ENCODE measurements at regions not wholly inside any gene's neighbourhood (a gene's known extent, or its start where the extent isn't known, plus 50 kb on each side); places are given as distances from the start of the nearest gene placed in this dataset.

GRCh38 chr4:53775381-53775780 lies 184.1 kb upstream of the LNX1 start (continued):
- TF ChIP-seq ZNF552 (CRISPR knock-in tag; IDR thresholded peaks at IDR 0.05; ENCODE audit: borderline replicate concordance) (no peak), PPARG (CRISPR knock-in tag; conservative IDR thresholded peaks at IDR 0.05) (no peak), ZNF558 (CRISPR knock-in tag; IDR thresholded peaks at IDR 0.05; ENCODE audit: borderline replicate concordance) (no peak), RBM22 (optimal IDR thresholded peaks at IDR 0.05; ENCODE audit: low read length) (no peak), FOXC1 (CRISPR knock-in tag; IDR thresholded peaks at IDR 0.05; ENCODE audit: borderline replicate concordance) (no peak), ZNF362 (CRISPR knock-in tag; IDR thresholded peaks at IDR 0.05; ENCODE audit: borderline replicate concordance) (no peak), SIX1 (CRISPR knock-in tag; IDR thresholded peaks at IDR 0.05; ENCODE audit: borderline replicate concordance) (no peak)

GRCh38 chr4:53771326-53771725 lies 180.0 kb upstream of the LNX1 start:
- H3K4me3 ChIP-seq (replicated peaks in 1 of 3; ENCODE audit: insufficient read depth in 1 of 3, low read depth in 2 of 3, low read length in 3 of 3) = no peak overlapping the region
- 0% methylated on average over 3 of the region's 3 CpGs for WGBS (ENCODE audit: low lambda C conversion rate)
- H3K27ac ChIP-seq (ENCODE audit: extremely low read length, insufficient read depth, low read length) = no peak overlapping the region
- CTCF ChIA-PET (ENCODE audit: low intra/inter-chr PET ratio, low total read pairs) = no interaction called here
- BruUV-seq (replicated peaks) = no TSS peak
- DNase-seq (ENCODE audit: low spot score) (no peak), FAIRE-seq (no peak), ATAC-seq (no peak)
- H3K4me2 ChIP-seq (ENCODE audit: low read depth, low read length) = no peak overlapping the region
- intact Hi-C loops (cut with micrococcal nuclease; ENCODE audit: unreplicated experiment) = no loop called here
- 0 out of 5 replicates have a peak, but pooled peaks cover 0 to 1% of the 10 kb centered on the region in 2 experiments for H3K27me3 ChIP-seq (ENCODE audit: control insufficient read depth in 1 of 2, insufficient read depth in 2 of 2, low read length in 2 of 2)
- no peaks in the 10 kb centered on the region for H3K79me2 ChIP-seq (ENCODE audit: insufficient read depth, low read length)
- no peaks in the 10 kb centered on the region for H3K4me1 ChIP-seq (ENCODE audit: insufficient read depth, low read length)
- no peaks in the 10 kb centered on the region for H4K20me1 ChIP-seq (ENCODE audit: insufficient read depth, low read length)
- H3K36me3 ChIP-seq (replicated peaks in 1 of 2; ENCODE audit: control insufficient read depth in 1 of 2, insufficient read depth in 2 of 2, low read length in 2 of 2) = no peaks in the 10 kb centered on the region
- H3K9ac ChIP-seq (ENCODE audit: insufficient read depth, low read depth, low read length) = no peak overlapping the region
- POLR2A ChIA-PET = no interaction called here
- no peaks in the 10 kb centered on the region for H3K9me3 ChIP-seq (ENCODE audit: low read length)
- in situ Hi-C loops (cut with HindIII; ENCODE audit: extremely low pct_ligation_motif_present, low pct_unique_long_range_greater_than_20kb) = no loop called here
- H2AFZ ChIP-seq (ENCODE audit: low read length) = no peak overlapping the region
- no peak for TF ChIP-seq ZNF142 (CRISPR knock-in tag; IDR thresholded peaks at IDR 0.05)
- no peak for TF ChIP-seq NCOA5 (CRISPR knock-in tag; IDR thresholded peaks at IDR 0.05)
- no peak for TF ChIP-seq ZSCAN31 (CRISPR knock-in tag; IDR thresholded peaks at IDR 0.05; ENCODE audit: low read depth)
- no peak for TF ChIP-seq NKX3-1 (CRISPR knock-in tag; IDR thresholded peaks at IDR 0.05)
- TF ChIP-seq ARID4A (CRISPR knock-in tag; IDR thresholded peaks at IDR 0.05; ENCODE audit: borderline replicate concordance) = no peak
- no peak for TF ChIP-seq GABPB1 (CRISPR knock-in tag; IDR thresholded peaks at IDR 0.05)
